Activated T-helper 1 cell treated with anti-CD3 and anti-CD28 coated beads, Interleukin-12 subunit alpha, Interleukin-12 subunit beta, Interleukin-2, Interleukin-4 antibody, amounts not matched to agents 30 ng/mL and 10 ng/mL and 1 ng/mL, durations not matched to agents 14 hours and 24 hours and 36 hours (primary cell): ENCODE measurements at regions not wholly inside any gene's neighbourhood (a gene's known extent, or its start where the extent isn't known, plus 50 kb on each side); places are given as distances from the start of the nearest gene placed in this dataset.
"Not testable (repeated sequence)": the region's sequence is repeated elsewhere in the genome, so short reads cannot be mapped to it uniquely, and the experiment has no call there.

ENCODE experiments used
- DNase-seq: peaks from one replicate; pipeline ENCODE4 v3.0.0; 2021; ENCODE audit warnings: low spot score
- H3K27ac Mint-ChIP-seq: one replicate; pipeline ENCODE4 v1.8.0; 2021; ENCODE audit warnings: mild to moderate bottlenecking, mixed read lengths
- H3K27me3 Mint-ChIP-seq: one replicate; pipeline ENCODE4 v1.8.0; 2022; ENCODE audit warnings: mild to moderate bottlenecking, moderate library complexity, mixed read lengths; ENCODE audit not compliant: insufficient read depth
- H3K36me3 Mint-ChIP-seq: one replicate; pipeline ENCODE4 v1.8.0; 2021; ENCODE audit warnings: low read depth, mixed read lengths
- H3K4me1 Mint-ChIP-seq: one replicate; pipeline ENCODE4 v1.8.0; 2021; ENCODE audit warnings: low read depth, mixed read lengths
- H3K4me3 Mint-ChIP-seq: one replicate; pipeline ENCODE4 v1.8.0; 2021; ENCODE audit warnings: mild to moderate bottlenecking, moderate library complexity, mixed read lengths
- H3K9me3 Mint-ChIP-seq: one replicate; pipeline ENCODE4 v1.8.0; 2021; ENCODE audit warnings: mixed read lengths
- intact Hi-C: fragments of 100-400 bp; cut with micrococcal nuclease; formaldehyde crosslinking; loops from one replicate; pipeline ENCODE4 v1.15.1; 2024

- no peak overlapping the region for H3K27ac Mint-ChIP-seq
- no peaks in the 10 kb centered on the region for H3K4me1 Mint-ChIP-seq
- peaks cover 15% of the 10 kb centered on the region for H3K9me3 Mint-ChIP-seq
- intact Hi-C loops: no loop called here
- H3K27me3 Mint-ChIP-seq: no peaks in the 10 kb centered on the region
- H3K4me3 Mint-ChIP-seq: no peak overlapping the region
- no peaks in the 10 kb centered on the region for H3K36me3 Mint-ChIP-seq
- DNase-seq: no peak
Measured at GRCh38 chr9:80485420-80486250, 913.9 kb downstream of the TLE4 start.

- H3K4me1 Mint-ChIP-seq, H3K27me3 Mint-ChIP-seq, H3K36me3 Mint-ChIP-seq, intact Hi-C loops, H3K27ac Mint-ChIP-seq, H3K4me3 Mint-ChIP-seq, DNase-seq: not testable (repeated sequence)
- H3K9me3 Mint-ChIP-seq: peaks cover 19% of the 10 kb centered on the region
Measured at GRCh38 chr9:80482251-80482650, 910.5 kb downstream of the TLE4 start.

GRCh38 chr9:80467632-80468031 lies 895.9 kb downstream of the TLE4 start:
- no peaks in the 10 kb centered on the region for H3K9me3 Mint-ChIP-seq
- H3K4me3 Mint-ChIP-seq: no peak overlapping the region
- no peaks in the 10 kb centered on the region for H3K36me3 Mint-ChIP-seq
- DNase-seq: no peak
- H3K27ac Mint-ChIP-seq: no peak overlapping the region
- intact Hi-C loops: no loop called here
- no peaks in the 10 kb centered on the region for H3K4me1 Mint-ChIP-seq
- H3K27me3 Mint-ChIP-seq: no peaks in the 10 kb centered on the region

- Mint-ChIP-seq H3K27me3 (no peaks in the 10 kb centered on the region), H3K4me3 (no peak overlapping the region), H3K36me3 (no peaks in the 10 kb centered on the region), H3K9me3 (peaks cover 4% of the 10 kb centered on the region), H3K27ac (no peak overlapping the region), H3K4me1 (no peaks in the 10 kb centered on the region)
- no peak for DNase-seq
- intact Hi-C loops: no loop called here
Measured at GRCh38 chr9:80465556-80465955, 893.8 kb downstream of the TLE4 start.

GRCh38 chr9:80449513-80449912 lies 877.7 kb downstream of the TLE4 start:
- intact Hi-C loops: no loop called here
- Mint-ChIP-seq H3K27me3 (no peaks in the 10 kb centered on the region), H3K27ac (no peak overlapping the region), H3K4me1 (no peaks in the 10 kb centered on the region), H3K36me3 (no peaks in the 10 kb centered on the region), H3K9me3 (peaks cover 19% of the 10 kb centered on the region), H3K4me3 (no peak overlapping the region)
- no peak for DNase-seq

- no peak for DNase-seq
- no peaks in the 10 kb centered on the region for H3K4me1 Mint-ChIP-seq
- H3K36me3 Mint-ChIP-seq: no peaks in the 10 kb centered on the region
- no peak overlapping the region for H3K27ac Mint-ChIP-seq
- H3K9me3 Mint-ChIP-seq: peaks cover 16% of the 10 kb centered on the region
- intact Hi-C loops: no loop called here
- no peaks in the 10 kb centered on the region for H3K27me3 Mint-ChIP-seq
- no peak overlapping the region for H3K4me3 Mint-ChIP-seq
Measured at GRCh38 chr9:80448996-80449395, 877.2 kb downstream of the TLE4 start.

- Mint-ChIP-seq H3K27ac (no peak overlapping the region), H3K27me3 (no peaks in the 10 kb centered on the region), H3K36me3 (no peaks in the 10 kb centered on the region), H3K4me1 (no peaks in the 10 kb centered on the region), H3K9me3 (peaks cover 16% of the 10 kb centered on the region), H3K4me3 (no peak overlapping the region)
- intact Hi-C loops: no loop called here
- no peak for DNase-seq
Measured at GRCh38 chr9:80447876-80448275, 876.1 kb downstream of the TLE4 start.

- no peak overlapping the region for H3K4me3 Mint-ChIP-seq
- no peaks in the 10 kb centered on the region for H3K4me1 Mint-ChIP-seq
- no peak for DNase-seq
- intact Hi-C loops: no loop called here
- no peaks in the 10 kb centered on the region for H3K27me3 Mint-ChIP-seq
- no peak overlapping the region for H3K27ac Mint-ChIP-seq
- no peaks in the 10 kb centered on the region for H3K36me3 Mint-ChIP-seq
- H3K9me3 Mint-ChIP-seq: peaks cover 8% of the 10 kb centered on the region
Measured at GRCh38 chr9:80440724-80441123, 869.0 kb downstream of the TLE4 start.

- intact Hi-C loops: no loop called here
- Mint-ChIP-seq H3K36me3 (no peaks in the 10 kb centered on the region), H3K4me3 (no peak overlapping the region), H3K9me3 (peaks cover 8% of the 10 kb centered on the region), H3K27ac (no peak overlapping the region), H3K4me1 (no peaks in the 10 kb centered on the region), H3K27me3 (no peaks in the 10 kb centered on the region)
- DNase-seq: no peak
Measured at GRCh38 chr9:80437825-80438224, 866.1 kb downstream of the TLE4 start.

- Mint-ChIP-seq H3K36me3 (no peaks in the 10 kb centered on the region), H3K9me3 (peaks cover 8% of the 10 kb centered on the region), H3K4me1 (no peaks in the 10 kb centered on the region), H3K4me3 (no peak overlapping the region), H3K27ac (no peak overlapping the region), H3K27me3 (no peaks in the 10 kb centered on the region)
- intact Hi-C loops: no loop called here
- DNase-seq: no peak
Measured at GRCh38 chr9:80437091-80437640, 865.4 kb downstream of the TLE4 start.

GRCh38 chr9:80435591-80435990 lies 863.8 kb downstream of the TLE4 start:
- no peak overlapping the region for H3K4me3 Mint-ChIP-seq
- H3K4me1 Mint-ChIP-seq: no peaks in the 10 kb centered on the region
- H3K27ac Mint-ChIP-seq: no peak overlapping the region
- DNase-seq: no peak
- peaks cover 5% of the 10 kb centered on the region for H3K9me3 Mint-ChIP-seq
- H3K36me3 Mint-ChIP-seq: no peaks in the 10 kb centered on the region
- no peaks in the 10 kb centered on the region for H3K27me3 Mint-ChIP-seq
- intact Hi-C loops: no loop called here

GRCh38 chr9:80426992-80427391 lies 855.2 kb downstream of the TLE4 start:
- H3K27me3 Mint-ChIP-seq: no peaks in the 10 kb centered on the region
- H3K36me3 Mint-ChIP-seq: no peaks in the 10 kb centered on the region
- H3K27ac Mint-ChIP-seq: no peak overlapping the region
- H3K4me1 Mint-ChIP-seq: no peaks in the 10 kb centered on the region
- DNase-seq: no peak
- intact Hi-C loops: no loop called here
- H3K4me3 Mint-ChIP-seq: no peak overlapping the region
- H3K9me3 Mint-ChIP-seq: peaks cover 3% of the 10 kb centered on the region

- no peak overlapping the region for H3K4me3 Mint-ChIP-seq
- no peaks in the 10 kb centered on the region for H3K27me3 Mint-ChIP-seq
- no peak for DNase-seq
- no peaks in the 10 kb centered on the region for H3K36me3 Mint-ChIP-seq
- H3K9me3 Mint-ChIP-seq: peaks cover 22% of the 10 kb centered on the region
- intact Hi-C loops: no loop called here
- H3K27ac Mint-ChIP-seq: no peak overlapping the region
- no peaks in the 10 kb centered on the region for H3K4me1 Mint-ChIP-seq
Measured at GRCh38 chr9:80417211-80417773, 845.5 kb downstream of the TLE4 start.
